GM21717 (cell line): ENCODE measurements at regions not wholly inside any gene's neighbourhood (a gene's known extent, or its start where the extent isn't known, plus 50 kb on each side); places are given as distances from the start of the nearest gene placed in this dataset.

Source experiments
- ATAC-seq: cut with Tn5 transposase; IDR thresholded peaks from one replicate; pipeline ENCODE4 v1.9.1; 2021; ENCODE audit warnings: mild to moderate bottlenecking, moderate library complexity; ENCODE audit not compliant: unreplicated experiment

- no peak for ATAC-seq
Observed at GRCh38 chr2:30339071-30339470, 107.7 kb downstream of the LBH start.

DNA sequence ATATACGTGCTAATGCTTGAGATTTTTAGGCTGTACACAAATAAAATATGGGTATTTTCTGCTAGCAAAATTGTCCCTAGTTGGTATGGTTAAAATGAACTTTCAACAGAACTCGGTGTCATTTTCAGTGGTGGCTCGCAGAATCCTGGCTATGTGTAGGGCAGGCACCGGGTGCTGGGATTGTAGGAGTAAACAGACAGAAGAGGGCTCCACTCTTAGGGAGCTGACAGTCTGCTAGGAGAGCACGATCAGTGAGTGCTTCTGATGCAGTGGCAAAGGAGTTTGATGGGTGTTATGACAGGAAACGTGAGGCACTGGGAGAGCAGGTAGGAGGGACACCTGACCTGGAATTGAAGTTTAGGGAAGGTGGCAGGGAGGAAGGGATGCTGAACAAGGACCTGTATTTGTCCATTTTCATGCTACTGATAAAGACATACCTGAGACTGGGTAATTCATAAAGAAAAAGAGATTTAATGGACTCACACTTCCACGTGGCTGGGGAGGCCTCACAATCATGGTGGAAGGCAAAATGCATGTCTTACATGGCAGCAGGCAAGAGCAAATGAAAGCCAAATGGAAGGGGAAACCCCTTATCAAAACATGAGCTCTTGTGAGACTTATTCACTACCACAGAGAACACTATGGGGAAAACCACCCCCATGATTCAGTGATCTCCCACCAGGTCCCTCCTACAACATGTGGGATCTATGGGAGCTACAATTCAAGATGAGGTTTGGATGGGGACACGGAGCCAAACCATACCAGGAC is 105.4 kb upstream of the LCLAT1 start:
- no peak for ATAC-seq

DNA sequence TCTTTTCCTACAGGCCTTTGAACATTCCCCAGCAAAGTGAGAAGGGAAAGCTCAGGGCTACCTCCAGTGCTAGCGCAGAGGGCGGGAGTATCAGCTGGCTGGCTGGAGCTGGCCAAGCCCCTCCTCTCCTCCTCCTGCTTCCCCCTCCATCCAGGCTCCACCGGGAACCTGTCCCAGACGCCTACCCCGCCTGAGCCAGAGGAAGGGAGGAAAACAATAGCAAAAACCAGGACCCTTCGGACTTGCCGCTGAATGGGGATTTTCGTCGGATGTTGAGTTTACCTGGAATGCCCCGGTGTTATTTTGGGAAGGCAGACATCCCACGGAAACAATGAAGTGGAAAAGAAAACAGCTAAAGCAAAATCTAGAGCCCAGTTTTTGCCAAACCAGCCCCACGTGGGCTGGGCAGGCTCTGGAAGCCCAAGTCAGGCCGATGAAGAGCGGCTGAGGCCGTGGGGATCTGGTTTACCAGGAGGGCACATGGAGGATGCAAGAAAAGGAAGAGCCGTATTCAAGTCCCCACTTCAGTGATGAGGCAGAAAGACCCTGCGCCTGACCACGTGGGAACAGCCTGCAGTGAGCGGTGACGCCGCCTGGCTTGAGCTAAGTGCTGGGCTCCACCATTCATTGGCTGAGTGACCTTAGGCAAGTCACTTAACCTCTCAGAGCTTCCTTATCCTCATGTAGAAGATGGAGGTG is 100.4 kb upstream of the LCLAT1 start:
- no peak for ATAC-seq

DNA sequence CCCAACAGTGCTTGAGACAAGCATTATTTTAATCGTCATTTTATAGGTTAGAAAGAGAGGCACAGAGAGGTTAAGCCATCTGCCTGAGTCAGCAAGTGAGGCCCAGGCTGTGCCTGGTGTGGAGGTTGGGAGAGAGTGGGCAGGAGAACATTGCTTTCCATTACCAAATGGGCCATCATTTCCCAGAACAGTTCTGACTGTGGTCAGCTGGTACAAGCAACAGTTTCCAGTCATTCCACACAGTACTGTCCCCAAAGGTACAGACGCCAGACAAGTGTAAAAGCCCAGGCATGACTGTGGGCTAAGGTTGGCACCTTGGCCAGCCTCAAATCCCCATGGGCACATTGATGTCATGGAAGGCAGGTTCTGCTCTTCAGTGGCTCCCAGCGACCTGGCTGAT is 98.2 kb upstream of the LCLAT1 start:
- ATAC-seq: no peak

GRCh38 chr2:30349691-30350090 is 97.4 kb upstream of the LCLAT1 start:
- no peak for ATAC-seq

GRCh38 chr2:30351116-30351515 is 95.9 kb upstream of the LCLAT1 start:
- no peak for ATAC-seq

DNA sequence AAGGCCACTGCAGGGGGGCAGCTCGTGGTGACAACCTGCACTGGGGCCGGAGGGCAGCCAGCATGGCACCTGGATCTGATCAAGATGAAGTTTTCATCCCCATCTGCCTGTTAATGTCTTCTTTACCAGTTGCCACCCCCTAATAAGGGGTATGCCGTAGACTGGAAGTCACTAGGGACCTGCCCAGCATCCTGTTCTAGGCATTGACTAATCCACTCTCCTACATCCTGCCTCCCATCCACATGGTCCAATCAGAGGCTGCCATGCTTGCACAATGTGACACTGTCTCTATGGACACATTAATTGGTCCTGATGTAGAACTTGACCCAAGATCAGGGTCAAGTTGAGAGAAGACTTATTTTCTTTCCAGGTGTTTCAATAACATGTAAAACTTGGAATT is 95.1 kb upstream of the LCLAT1 start:
- no peak for ATAC-seq

GRCh38 chr2:30354150-30354549 is 92.9 kb upstream of the LCLAT1 start:
- ATAC-seq: no peak

DNA sequence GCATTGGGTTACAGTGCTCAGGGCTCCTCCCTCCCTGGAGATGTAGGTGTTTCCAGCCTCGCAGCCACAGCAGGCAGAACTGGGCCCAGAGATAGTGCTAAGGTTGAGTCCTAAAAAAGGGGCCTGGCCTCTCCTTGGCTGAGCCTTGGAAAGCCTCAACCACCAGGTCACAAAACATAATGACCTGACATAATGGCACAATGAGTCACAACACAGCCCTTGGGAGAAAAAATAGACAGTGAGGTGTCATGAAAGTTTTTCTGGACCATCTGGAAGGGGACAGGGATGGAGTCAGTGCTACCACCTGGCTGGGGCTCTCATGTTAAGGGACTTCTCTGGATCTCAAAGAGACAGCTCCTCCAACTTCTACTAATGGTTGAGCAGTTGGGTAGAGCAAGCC is 92.4 kb upstream of the LCLAT1 start:
- no peak for ATAC-seq

- ATAC-seq: no peak
Observed at GRCh38 chr2:30355306-30355705, 91.7 kb upstream of the LCLAT1 start.

- no peak for ATAC-seq
Observed at GRCh38 chr2:30356071-30356470, 91.0 kb upstream of the LCLAT1 start.

- no peak for ATAC-seq
Observed at GRCh38 chr2:30356776-30357175, 90.3 kb upstream of the LCLAT1 start.

- no peak for ATAC-seq
Observed at GRCh38 chr2:30358351-30358750, 88.7 kb upstream of the LCLAT1 start.

DNA sequence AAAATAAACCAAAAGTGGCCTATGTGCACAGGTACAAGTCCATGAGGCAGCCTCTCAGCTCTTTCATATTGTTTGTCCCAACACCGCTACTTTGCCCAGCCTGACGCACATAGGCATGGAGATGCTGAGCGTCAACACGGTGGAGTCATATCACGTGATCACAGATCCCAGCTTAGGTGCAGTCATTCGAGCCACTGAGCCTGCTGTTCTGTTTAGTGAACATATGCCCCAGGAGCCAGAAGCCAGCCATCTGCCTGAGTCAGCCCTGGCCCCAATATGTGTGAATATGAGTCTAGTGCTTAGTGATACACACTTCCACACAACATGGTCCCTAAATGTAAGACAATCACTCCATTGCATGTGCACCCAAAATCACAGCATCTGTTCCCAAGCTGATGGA is 88.2 kb upstream of the LCLAT1 start:
- no peak for ATAC-seq

- no peak for ATAC-seq
Observed at GRCh38 chr2:30359644-30360167, 87.3 kb upstream of the LCLAT1 start.

GRCh38 chr2:30361751-30362394 is 85.2 kb upstream of the LCLAT1 start:
- ATAC-seq: no peak

DNA sequence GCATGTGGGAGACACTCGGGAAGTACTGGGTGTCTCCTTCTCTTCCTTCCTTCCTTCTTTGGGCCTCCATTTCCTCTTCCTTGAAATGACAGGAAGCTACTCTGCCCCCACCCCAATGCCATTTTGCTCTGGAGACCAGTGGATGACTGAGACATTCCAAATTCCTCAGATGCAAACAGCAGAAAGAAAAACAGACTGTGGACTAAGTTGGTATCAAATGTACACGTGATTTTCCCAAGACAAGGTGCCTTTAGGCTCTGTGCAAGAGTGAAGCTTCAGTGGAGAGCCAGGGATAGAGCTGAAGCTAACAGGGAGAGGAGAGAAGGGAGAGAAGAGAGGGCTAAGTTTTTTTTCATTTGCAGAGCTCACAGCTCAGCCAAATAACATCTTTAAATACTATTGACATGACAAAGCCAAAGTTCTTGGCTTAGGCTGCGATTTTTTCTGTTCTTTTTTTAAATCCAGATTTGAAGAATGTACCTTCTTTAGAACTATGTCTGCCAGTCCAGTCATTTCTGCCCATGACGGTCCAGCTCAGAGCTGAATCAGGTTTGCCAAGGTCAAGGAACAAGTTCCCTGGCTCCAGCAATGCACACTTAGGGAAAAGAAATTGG is 84.5 kb upstream of the LCLAT1 start:
- ATAC-seq: no peak

GRCh38 chr2:30363406-30363805 is 83.6 kb upstream of the LCLAT1 start:
- no peak for ATAC-seq

- no peak for ATAC-seq
Observed at GRCh38 chr2:30365201-30365600, 81.8 kb upstream of the LCLAT1 start.

- no peak for ATAC-seq
Observed at GRCh38 chr2:30366199-30366691, 80.8 kb upstream of the LCLAT1 start.
